ENCODE measurements at regions not wholly inside any gene's neighbourhood (a gene's known extent, or its start where the extent isn't known, plus 50 kb on each side); places are given as distances from the start of the nearest gene placed in this dataset.
"Not testable (repeated sequence)": the region's sequence is repeated elsewhere in the genome, so short reads cannot be mapped to it uniquely, and the experiment has no call there.

DNA sequence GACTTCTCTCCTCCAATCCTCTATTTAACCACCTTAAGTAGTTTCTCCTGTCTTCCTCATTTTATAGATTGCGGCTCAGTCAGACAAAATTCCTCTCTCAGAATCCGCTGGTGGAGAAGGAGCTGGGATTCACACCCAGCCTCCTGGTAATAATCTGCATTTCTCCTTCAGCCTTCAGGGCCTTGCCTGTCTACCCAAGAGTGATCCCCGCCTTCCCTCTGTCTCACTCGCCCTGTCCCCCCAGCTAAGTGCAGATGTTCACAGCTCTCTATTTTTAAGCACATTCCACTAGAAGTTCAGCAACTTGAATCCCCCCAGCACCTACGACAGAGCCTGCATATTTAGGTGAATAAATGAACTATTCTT, 212.5 kb upstream of the HAAO start:
- no peak for TF ChIP-seq MYC (IDR thresholded peaks at IDR 0.05; ENCODE audit: low read depth, low read length)
- TF ChIP-seq JUN (IDR thresholded peaks at IDR 0.05; ENCODE audit: borderline replicate concordance, insufficient read depth, insufficient read length, low read depth), result no peak
- no peak for TF ChIP-seq FOS (IDR thresholded peaks at IDR 0.05; ENCODE audit: borderline replicate concordance, insufficient read depth, low read length)
- TF ChIP-seq, protein P1, sequence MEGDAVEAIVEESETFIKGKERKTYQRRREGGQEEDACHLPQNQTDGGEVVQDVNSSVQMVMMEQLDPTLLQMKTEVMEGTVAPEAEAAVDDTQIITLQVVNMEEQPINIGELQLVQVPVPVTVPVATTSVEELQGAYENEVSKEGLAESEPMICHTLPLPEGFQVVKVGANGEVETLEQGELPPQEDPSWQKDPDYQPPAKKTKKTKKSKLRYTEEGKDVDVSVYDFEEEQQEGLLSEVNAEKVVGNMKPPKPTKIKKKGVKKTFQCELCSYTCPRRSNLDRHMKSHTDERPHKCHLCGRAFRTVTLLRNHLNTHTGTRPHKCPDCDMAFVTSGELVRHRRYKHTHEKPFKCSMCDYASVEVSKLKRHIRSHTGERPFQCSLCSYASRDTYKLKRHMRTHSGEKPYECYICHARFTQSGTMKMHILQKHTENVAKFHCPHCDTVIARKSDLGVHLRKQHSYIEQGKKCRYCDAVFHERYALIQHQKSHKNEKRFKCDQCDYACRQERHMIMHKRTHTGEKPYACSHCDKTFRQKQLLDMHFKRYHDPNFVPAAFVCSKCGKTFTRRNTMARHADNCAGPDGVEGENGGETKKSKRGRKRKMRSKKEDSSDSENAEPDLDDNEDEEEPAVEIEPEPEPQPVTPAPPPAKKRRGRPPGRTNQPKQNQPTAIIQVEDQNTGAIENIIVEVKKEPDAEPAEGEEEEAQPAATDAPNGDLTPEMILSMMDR (IDR thresholded peaks at IDR 0.05; ENCODE audit: extremely low read depth in 1 of 2, insufficient read depth in 1 of 2, low read depth in 1 of 2, low read length in 2 of 2), result no peak
- TF ChIP-seq POLR2A (IDR thresholded peaks at IDR 0.05; ENCODE audit: low read depth, low read length), result no peak
- intact Hi-C loops (cut with micrococcal nuclease), result no loop called here
- H3K9me3 ChIP-seq (replicated peaks; ENCODE audit: control insufficient read depth, insufficient read depth, low read length), result no peaks in the 10 kb centered on the region
- dilution Hi-C loops (cut with MboI; ENCODE audit: extremely low pct_ligation_motif_present, low sequenced_read_pairs), result no loop called here
- H3K27me3 ChIP-seq (ENCODE audit: control insufficient read depth in 2 of 2, insufficient read depth in 2 of 2, low read length in 2 of 2), result no peaks in the 10 kb centered on the region
- FAIRE-seq (no peak), DNase-seq (ENCODE audit: low read depth, low spot score) (no peak)
- no peak overlapping the region for H3K27ac ChIP-seq (ENCODE audit: insufficient read depth, low read depth, low read length)
- BruUV-seq (replicated peaks), result no TSS peak
- no peaks in the 10 kb centered on the region for H3K79me2 ChIP-seq (ENCODE audit: control insufficient read depth, insufficient read depth, low read length)
- H4K20me1 ChIP-seq (replicated peaks; ENCODE audit: control insufficient read depth, extremely low read depth, insufficient read depth, low read length), result no peaks in the 10 kb centered on the region
- CTCF ChIA-PET, result interaction anchor here (1.1 to 2.7 kb wide), 2 partner anchors 19 to 220 kb away, joined by 3 to 10 read pairs; no protein-coding TSS in a partner anchor
- H3K9me1 ChIP-seq (replicated peaks; ENCODE audit: control insufficient read depth, extremely low read depth, insufficient read depth, low read length), result no peaks in the 10 kb centered on the region
- POLR2A ChIA-PET, result no interaction called here
- no peaks in the 10 kb centered on the region for H3K36me3 ChIP-seq (ENCODE audit: control insufficient read depth in 2 of 2, extremely low read depth in 1 of 2, insufficient read depth in 2 of 2, low read length in 2 of 2)
- no peaks in the 10 kb centered on the region for H3K4me1 ChIP-seq (ENCODE audit: control insufficient read depth, extremely low read depth, insufficient read depth, low read length)
- no peak overlapping the region for H3K9ac ChIP-seq (replicated peaks; ENCODE audit: extremely low read depth, insufficient read depth, low read length)
- H3K4me2 ChIP-seq (ENCODE audit: insufficient read depth, low read length), result no peak overlapping the region
- H2AFZ ChIP-seq (ENCODE audit: low read depth, low read length), result no peak overlapping the region
- H3K4me3 ChIP-seq (replicated peaks in 1 of 3; ENCODE audit: insufficient read depth in 1 of 3, low read depth in 1 of 3, low read length in 3 of 3), result no peak overlapping the region

GRCh38 chr2:43004126-43004865, 211.9 kb upstream of the HAAO start:
- H3K27ac ChIP-seq (ENCODE audit: insufficient read depth, low read depth, low read length); dilution Hi-C loops (cut with MboI; ENCODE audit: extremely low pct_ligation_motif_present, low sequenced_read_pairs); H3K36me3 ChIP-seq (ENCODE audit: control insufficient read depth in 2 of 2, extremely low read depth in 1 of 2, insufficient read depth in 2 of 2, low read length in 2 of 2); FAIRE-seq; H3K4me2 ChIP-seq (ENCODE audit: insufficient read depth, low read length); H4K20me1 ChIP-seq (replicated peaks; ENCODE audit: control insufficient read depth, extremely low read depth, insufficient read depth, low read length); BruUV-seq (replicated peaks); H3K9me3 ChIP-seq (replicated peaks; ENCODE audit: control insufficient read depth, insufficient read depth, low read length); H3K4me1 ChIP-seq (ENCODE audit: control insufficient read depth, extremely low read depth, insufficient read depth, low read length); intact Hi-C loops (cut with micrococcal nuclease); H3K9ac ChIP-seq (replicated peaks; ENCODE audit: extremely low read depth, insufficient read depth, low read length); H3K9me1 ChIP-seq (replicated peaks; ENCODE audit: control insufficient read depth, extremely low read depth, insufficient read depth, low read length); H3K27me3 ChIP-seq (ENCODE audit: control insufficient read depth in 2 of 2, insufficient read depth in 2 of 2, low read length in 2 of 2); H3K4me3 ChIP-seq (replicated peaks in 1 of 3; ENCODE audit: insufficient read depth in 1 of 3, low read depth in 1 of 3, low read length in 3 of 3); H2AFZ ChIP-seq (ENCODE audit: low read depth, low read length); POLR2A ChIA-PET; H3K79me2 ChIP-seq (ENCODE audit: control insufficient read depth, insufficient read depth, low read length); DNase-seq (ENCODE audit: low read depth, low spot score): not testable (repeated sequence)
- CTCF ChIA-PET, result interaction anchor here (1.1 to 2.7 kb wide), 3 partner anchors 12 to 220 kb away, joined by 3 to 10 read pairs (median 4); no protein-coding TSS in a partner anchor

Data from endothelial cell of umbilical vein (primary cell).